ENCODE measurements at regions not wholly inside any gene's neighbourhood (a gene's known extent, or its start where the extent isn't known, plus 50 kb on each side); places are given as distances from the start of the nearest gene placed in this dataset.
A peak's percentile ranks its signal among the peaks of the same experiment; 100 is the strongest.

- no peak for DNase-seq
Measured at GRCh38 chr2:19846567-19846966, 55.2 kb downstream of the TTC32 start.

- DNase-seq, result no peak
Measured at GRCh38 chr2:19846030-19846429, 55.8 kb downstream of the TTC32 start.

GRCh38 chr2:19845323-19845920 lies 56.4 kb downstream of the TTC32 start:
- DNase-seq, result peak; percentile 26

GRCh38 chr2:19844750-19845149 lies 57.0 kb downstream of the TTC32 start:
- no peak for DNase-seq

GRCh38 chr2:19843992-19844515 lies 57.7 kb downstream of the TTC32 start:
- DNase-seq, result no peak

GRCh38 chr2:19841918-19842693 lies 59.7 kb downstream of the TTC32 start:
- no peak for DNase-seq

GRCh38 chr2:19839438-19839837 lies 62.3 kb downstream of the TTC32 start:
- DNase-seq, result no peak

GRCh38 chr2:19838616-19839015 lies 63.2 kb downstream of the TTC32 start:
- no peak for DNase-seq

GRCh38 chr2:19837235-19837766 lies 64.5 kb downstream of the TTC32 start:
- DNase-seq, result no peak

- no peak for DNase-seq
Measured at GRCh38 chr2:19835781-19836281, 66.0 kb downstream of the TTC32 start.

GRCh38 chr2:19833978-19834377 lies 67.8 kb downstream of the TTC32 start:
- no peak for DNase-seq

- no peak for DNase-seq
Measured at GRCh38 chr2:19829672-19830071, 72.1 kb downstream of the TTC32 start.

- DNase-seq, result no peak
Measured at GRCh38 chr2:19826874-19827273, 74.9 kb downstream of the TTC32 start.

- no peak for DNase-seq
Measured at GRCh38 chr2:19823507-19823906, 78.3 kb downstream of the TTC32 start.

- no peak for DNase-seq
Measured at GRCh38 chr2:19819097-19820065, 82.4 kb downstream of the TTC32 start.

- no peak for DNase-seq
Measured at GRCh38 chr2:19818543-19818942, 83.2 kb downstream of the TTC32 start.

- no peak for DNase-seq
Measured at GRCh38 chr2:19818039-19818438, 83.7 kb downstream of the TTC32 start.

- DNase-seq, result no peak
Measured at GRCh38 chr2:19815746-19816145, 86.0 kb downstream of the TTC32 start.

GRCh38 chr2:19812166-19812565 lies 89.6 kb downstream of the TTC32 start:
- no peak for DNase-seq

- DNase-seq, result no peak
Measured at GRCh38 chr2:19811186-19811585, 90.6 kb downstream of the TTC32 start.

GRCh38 chr2:19810637-19811036 lies 91.1 kb downstream of the TTC32 start:
- DNase-seq, result no peak

- no peak for DNase-seq
Measured at GRCh38 chr2:19810148-19810547, 91.6 kb downstream of the TTC32 start.
